ENCODE measurements at regions not wholly inside any gene's neighbourhood (a gene's known extent, or its start where the extent isn't known, plus 50 kb on each side); places are given as distances from the start of the nearest gene placed in this dataset.
A peak's percentile ranks its signal among the peaks of the same experiment; 100 is the strongest.

DNA sequence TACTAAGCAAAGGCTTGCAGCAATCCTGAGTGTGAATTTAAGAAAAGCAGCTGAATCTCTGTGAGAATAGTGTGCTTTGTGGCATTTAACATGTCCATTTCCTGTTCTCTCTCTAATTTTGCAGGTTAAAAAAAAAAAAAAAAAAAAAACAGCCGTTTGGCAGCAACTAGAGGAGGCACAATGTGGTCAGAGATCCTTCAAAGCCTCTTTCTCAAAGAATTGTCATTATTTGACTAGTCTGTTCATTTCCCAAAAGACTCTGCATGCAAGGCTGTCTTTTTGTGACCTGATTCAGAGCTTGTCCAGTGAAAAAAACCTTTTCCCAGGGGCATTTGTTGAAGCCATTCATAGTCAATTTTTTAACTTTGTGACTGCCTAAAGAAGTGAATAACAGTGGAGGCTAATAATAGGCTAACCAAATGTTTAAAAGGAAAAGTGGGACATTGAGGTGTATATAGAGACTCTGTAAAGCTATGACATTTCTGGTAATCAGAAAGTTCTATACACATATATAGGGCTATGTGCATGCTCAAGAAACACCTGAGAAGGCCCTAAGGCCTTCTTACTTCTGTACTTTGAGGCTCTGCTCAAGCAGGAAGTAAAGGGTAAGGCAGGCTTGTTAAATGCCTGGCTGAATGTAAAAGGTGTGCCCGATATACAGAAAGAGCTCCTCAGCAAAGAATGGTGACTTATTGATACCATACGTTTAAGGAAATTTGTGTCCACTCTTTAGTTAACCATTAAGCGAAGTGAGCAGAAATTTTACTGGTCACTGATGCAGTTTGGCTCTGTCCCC lies 289.6 kb upstream of the RAB6C start:
- no peak for DNase-seq (ENCODE audit: low read depth, low spot score)

- no peak for DNase-seq (ENCODE audit: low read depth, low spot score)
Measured at GRCh38 chr2:129695496-129695895, 284.0 kb upstream of the RAB6C start.

GRCh38 chr2:129698593-129698992 lies 280.9 kb upstream of the RAB6C start:
- DNase-seq (ENCODE audit: low read depth, low spot score) = no peak

GRCh38 chr2:129699781-129700573 lies 279.5 kb upstream of the RAB6C start:
- DNase-seq (ENCODE audit: low read depth, low spot score) = no peak

- DNase-seq (ENCODE audit: low read depth, low spot score) = no peak
Measured at GRCh38 chr2:129702416-129703176, 276.9 kb upstream of the RAB6C start.

DNA sequence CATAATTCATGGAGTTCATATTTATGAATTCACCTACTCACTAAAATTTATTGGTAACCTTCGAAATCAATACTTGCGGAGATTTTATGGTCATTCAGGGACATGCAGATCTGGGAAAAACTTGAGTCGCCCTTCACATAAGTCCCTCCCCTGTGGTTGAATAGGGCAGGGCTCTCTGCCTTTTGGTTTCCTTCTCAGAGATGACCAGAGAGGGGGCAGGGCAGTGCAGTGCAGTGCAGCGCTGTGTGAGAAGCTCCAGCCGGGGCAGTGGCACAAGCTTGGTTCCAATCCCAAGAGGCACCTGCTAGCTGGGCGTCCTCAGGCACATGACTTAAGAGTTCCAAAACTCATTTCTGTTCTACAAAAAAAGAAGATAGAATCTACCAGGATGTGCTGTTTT lies 274.4 kb upstream of the RAB6C start:
- DNase-seq (ENCODE audit: low read depth, low spot score) = no peak

DNA sequence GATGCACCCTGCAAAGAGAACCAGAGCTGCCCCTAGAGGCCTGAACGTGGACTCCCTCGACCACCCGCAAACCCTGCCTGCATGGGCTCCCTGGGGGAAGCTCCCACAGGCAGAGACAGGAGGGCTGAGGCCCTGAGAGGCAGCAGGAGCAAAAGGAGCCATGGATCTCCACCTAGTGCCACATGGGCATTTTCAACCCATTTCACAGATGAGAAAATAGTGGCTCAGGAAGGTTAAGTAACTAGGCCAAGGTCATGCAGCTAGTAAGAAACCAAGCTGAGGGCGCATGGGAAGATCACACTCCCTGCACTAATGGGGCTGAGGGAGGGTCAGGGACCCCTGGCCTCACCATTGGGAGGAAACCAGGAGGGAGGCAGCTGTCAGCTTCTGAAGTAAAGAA lies 271.7 kb upstream of the RAB6C start:
- DNase-seq (ENCODE audit: low read depth, low spot score) = no peak

DNA sequence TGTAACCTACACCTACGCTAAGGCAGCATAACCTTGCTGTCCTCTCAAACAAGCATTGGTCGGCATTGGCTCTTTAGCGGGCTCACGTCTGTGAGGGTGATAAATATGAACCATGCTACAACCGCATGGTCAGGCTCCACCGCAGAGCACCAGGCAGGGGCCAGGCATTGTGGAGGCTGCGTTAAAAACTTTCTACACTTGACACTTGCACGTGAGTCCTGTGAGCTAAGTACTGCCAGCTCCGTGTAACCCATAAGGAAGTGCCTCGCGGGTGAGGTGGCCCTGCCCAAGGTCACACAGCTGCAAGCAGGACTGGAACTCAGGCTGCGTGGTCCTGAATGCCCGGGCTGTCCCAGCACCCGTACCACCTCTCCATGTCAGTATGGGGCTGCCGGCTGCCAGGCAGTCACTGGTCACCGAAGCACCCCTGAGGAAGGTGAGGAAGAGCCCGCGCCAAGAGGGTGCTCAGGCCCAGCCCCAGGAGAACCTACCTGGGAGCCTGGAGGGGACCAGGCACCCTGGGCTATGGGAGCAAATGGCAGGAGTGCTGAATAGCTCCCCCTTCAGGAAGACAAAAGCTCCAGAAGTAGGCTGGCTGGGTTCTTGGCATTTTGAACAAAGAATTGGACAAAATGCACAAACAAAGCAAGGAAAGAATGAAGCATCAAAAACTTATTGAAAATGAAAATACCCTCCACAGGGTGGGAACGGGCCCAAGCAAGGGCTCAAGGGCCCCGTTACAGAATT lies 271.1 kb upstream of the RAB6C start:
- no peak for DNase-seq (ENCODE audit: low read depth, low spot score)

DNA sequence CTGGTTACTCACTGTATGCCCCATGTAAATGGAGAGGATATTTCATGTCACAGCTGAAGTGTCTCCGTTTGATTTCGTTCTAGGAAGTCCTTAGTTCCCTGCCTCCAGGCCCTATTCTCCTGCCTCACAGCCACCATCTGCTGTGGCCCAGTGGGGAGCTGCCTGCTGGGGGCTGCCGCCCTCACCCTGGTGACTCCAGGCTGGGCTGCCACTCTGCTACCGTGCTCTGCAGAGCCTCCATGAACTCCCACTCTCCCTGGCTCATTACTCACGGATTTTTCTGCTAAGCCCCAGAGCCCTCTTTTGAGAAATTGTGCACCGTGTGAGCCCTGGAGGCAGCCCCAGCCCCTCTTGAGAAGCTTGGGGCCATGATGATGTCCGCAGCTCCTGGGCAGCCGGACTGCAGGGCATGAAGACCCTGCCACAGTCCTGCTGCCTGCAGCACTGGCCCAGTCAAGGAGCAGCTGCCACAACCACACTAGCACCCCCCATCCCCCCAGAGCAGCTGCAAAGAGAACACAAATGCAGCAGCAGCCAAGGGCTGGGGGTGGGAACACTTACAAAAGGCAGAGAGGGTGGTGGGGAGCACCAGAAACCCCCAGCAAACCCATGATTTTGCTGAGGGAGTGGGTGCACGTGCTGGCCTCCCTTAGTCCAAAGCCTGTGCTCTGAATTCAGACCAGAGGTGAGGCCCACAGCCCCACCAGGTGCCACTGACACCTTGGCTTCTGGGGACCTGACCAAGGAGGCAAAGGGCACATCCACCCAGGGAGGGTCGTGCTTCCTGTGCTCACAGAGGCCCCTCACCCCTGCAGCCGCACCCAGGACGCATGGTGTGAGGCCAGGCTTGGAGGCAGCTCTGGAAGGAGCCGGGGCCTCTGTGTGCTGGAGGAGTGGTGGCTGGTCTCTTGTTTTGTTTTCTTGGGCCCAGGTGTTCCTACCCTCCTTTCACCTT lies 270.2 kb upstream of the RAB6C start:
- DNase-seq (ENCODE audit: low read depth, low spot score) = no peak

DNA sequence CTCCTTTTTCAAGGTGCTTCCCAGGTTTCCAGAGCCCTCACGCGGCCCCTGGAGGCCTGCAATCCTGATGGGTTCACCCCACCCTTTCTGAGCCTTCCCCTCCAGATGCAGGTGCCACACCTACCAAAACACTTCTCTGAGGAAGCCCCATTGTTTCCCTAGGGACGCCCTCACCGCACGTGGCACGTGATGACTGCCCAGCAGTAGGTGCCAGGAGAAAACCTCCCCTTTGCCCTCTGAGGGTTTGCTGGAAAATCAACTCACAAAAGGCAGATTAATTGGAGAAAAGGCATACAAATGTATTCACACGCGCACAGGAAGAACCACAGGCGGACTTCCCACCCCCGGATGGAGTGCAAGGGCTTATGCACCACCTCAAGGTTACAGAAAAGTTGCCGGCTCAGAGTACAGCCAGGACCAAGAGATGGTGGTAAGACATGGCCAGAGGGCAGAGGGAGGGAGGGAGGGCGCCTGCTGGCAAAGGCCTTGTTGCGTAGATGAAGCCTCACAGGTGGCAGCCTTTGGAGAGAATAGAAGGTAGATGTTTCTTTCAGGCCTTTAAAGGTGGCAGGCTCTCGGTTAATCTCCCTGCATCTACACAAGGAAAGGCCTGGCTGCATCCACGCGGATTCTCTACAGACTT lies 269.4 kb upstream of the RAB6C start:
- DNase-seq (ENCODE audit: low read depth, low spot score) = peak; percentile 36

GRCh38 chr2:129710670-129711495 lies 268.6 kb upstream of the RAB6C start:
- DNase-seq (ENCODE audit: low read depth, low spot score) = peak; percentile 53

GRCh38 chr2:129711816-129712675 lies 267.4 kb upstream of the RAB6C start:
- DNase-seq (ENCODE audit: low read depth, low spot score) = no peak

GRCh38 chr2:129712676-129712985 lies 266.8 kb upstream of the RAB6C start:
- no peak for DNase-seq (ENCODE audit: low read depth, low spot score)

GRCh38 chr2:129713337-129713736 lies 266.1 kb upstream of the RAB6C start:
- DNase-seq (ENCODE audit: low read depth, low spot score) = no peak

DNA sequence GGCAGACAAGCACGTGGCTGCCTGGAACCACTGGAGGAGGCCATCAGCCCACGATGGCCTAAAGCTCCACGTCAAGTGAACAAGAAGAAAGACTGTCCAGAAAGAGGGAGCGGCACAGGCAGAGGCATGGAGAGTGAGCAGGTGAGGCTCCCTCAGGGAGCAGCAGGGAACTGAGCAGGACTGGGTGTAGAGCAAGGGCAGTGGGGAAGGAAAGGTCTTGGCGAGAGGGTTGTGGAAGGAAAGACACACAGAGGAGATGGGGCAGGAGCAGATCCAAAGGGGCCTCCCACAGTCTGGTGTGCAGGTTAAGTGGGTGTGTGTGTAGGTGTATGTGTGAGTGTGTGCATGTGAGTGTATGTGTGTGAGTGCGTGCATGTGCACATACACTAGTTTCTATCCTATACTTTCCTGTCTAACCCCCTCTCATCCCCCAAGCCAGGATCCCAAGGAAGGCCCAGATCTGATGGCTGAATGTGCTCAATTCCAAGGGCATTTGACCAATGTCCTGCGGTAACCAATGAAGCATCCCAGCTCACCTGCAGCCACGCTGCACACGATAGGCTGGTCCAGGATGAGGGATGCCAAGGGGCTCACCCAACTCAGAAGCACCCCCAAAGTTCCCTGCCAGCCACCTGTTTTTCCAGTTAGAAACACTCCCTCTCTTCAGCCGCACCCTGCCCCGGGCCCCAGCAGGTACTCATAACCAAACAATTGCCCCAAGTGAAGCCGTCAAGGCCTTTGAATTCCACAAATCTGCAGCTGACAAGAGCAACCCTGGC lies 262.5 kb upstream of the RAB6C start:
- DNase-seq (ENCODE audit: low read depth, low spot score) = no peak

- DNase-seq (ENCODE audit: low read depth, low spot score) = no peak
Measured at GRCh38 chr2:129717560-129718130, 261.8 kb upstream of the RAB6C start.

DNA sequence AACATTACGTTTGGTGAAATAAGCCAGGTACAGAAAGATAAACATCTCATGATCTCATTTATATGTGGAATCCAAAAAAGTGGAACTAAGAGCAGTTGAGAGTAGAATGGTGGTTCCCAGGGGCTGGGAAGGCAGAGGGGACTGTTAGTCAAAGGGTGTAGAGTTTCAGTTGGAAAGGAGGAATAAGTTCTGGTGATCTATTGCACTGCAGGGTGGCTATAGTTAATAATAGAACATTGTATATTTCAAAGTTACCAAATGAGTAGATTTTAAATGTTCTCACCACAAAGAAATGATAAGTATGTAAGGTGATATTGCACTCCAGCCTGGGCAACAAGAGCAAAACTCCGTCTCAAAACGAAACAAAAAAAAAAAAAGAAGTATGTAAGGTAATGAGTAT lies 260.1 kb upstream of the RAB6C start:
- DNase-seq (ENCODE audit: low read depth, low spot score) = no peak
